Activated CD4-positive, alpha-beta T cell treated with anti-CD3 and anti-CD28 coated beads for 4 hours (primary cell): ENCODE measurements at regions not wholly inside any gene's neighbourhood (a gene's known extent, or its start where the extent isn't known, plus 50 kb on each side); places are given as distances from the start of the nearest gene placed in this dataset.

Experiments
- DNase-seq, 2 donors: peaks; one replicate each; pipeline ENCODE4 v3.0.0-alpha.2; 2020

DNA sequence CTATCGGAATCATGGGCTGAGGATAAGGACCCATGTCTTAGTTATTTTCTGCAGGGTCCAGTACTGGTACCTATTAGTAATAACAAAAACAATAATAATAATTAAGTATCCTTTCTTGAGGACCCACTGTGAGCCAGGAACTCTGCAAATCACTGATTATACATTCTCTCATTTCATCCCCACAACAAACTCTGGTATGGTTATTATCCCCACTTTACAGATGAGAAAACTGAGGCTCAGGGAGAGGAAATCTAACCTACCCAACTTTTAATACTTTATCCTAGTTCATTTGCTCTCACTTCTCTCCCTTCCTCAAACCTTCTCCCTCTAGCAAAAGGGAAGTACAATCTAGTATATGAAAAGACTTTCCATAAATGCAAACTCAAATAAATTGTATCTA lies 528.4 kb upstream of the PROK2 start:
- no peak for DNase-seq

GRCh38 chr3:72312339-72312738 lies 527.4 kb upstream of the PROK2 start:
- no peak for DNase-seq

DNA sequence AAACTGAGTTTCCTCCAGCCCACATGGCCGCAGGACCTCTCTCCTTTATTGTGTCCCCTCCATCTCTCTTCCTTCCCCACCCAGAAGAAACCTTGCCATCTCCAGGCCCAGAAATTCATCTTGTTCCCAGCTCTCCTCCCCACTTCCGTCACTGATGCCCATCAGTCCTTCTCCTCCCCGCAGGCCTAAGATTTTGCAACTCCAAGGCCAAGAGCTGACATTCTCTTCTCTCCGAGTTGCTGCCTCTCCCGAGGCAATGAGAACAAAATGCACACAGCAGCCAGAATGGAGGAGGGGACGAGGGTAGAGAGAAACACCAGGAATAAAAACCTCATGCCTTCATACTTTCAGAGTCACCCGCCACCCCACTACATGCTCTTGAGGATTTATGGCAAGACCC lies 526.5 kb upstream of the PROK2 start:
- no peak for DNase-seq

DNA sequence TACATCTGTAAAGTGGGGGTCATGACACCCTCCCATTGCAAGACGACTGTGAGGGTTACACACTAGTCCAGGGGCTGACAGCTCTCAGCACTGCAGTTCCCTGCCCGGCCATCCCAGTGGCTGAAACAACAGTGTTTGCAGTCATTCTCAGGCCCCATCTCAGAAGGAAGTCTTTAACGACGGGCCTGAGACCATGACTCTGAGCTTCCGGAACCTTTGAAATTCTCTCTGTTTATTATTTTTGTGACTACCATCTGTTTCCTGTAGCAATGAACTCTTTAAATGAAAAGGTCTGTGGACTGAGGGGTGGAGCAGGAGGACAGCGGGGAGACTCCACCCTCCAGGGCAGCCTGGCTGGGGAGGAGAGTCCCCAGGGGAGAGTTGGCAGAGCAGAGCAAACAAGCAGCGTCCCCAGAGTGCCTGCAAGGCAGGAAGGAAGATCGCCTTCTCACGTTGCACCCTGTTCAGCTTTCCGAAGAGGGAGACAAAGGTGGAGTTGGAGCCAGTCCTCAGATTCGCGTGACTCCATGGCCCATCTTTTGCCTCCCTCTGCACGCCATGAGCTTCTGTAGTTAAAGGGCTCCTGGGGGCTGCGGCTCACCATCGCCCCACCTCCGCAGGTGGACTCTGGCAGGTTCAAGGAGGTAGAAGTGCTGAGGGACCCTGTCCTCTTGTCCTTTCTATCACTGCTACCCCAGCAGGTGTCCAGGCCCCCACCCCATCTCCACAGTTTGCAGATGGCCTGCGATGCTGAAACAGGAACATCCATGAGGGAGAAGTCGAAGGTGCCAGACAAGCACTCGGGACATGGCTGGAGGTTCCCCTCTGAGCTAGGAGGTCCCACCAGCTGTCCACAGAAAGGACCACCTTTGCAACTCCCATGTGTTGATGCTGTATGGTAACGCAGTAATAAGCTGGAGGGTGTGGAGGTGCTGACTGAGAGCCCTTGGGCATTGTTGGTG lies 525.8 kb upstream of the PROK2 start:
- no peak for DNase-seq

GRCh38 chr3:72309661-72310418 lies 524.9 kb upstream of the PROK2 start:
- DNase-seq = no peak

DNA sequence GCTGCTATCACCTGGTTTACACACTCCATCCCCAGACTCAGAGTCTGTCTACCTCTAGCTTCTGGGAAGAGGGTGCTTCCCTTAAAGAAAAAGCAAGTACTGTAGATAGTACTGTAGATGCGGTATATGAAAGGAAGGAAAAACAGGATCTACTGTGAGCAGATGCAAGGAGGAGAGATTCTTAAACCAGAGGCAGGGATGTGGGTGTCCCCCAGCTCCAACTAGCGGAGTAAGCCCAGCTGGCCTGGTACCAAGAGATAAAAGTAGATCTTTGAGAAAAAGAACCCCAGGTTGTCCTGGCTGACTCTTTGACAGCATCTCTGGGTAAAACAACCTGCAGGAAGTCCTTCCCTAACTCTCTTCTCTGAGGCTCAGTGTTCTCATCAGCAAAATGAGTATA lies 523.7 kb upstream of the PROK2 start:
- no peak for DNase-seq

- no peak for DNase-seq
Measured at GRCh38 chr3:72307438-72308115, 522.6 kb upstream of the PROK2 start.

DNA sequence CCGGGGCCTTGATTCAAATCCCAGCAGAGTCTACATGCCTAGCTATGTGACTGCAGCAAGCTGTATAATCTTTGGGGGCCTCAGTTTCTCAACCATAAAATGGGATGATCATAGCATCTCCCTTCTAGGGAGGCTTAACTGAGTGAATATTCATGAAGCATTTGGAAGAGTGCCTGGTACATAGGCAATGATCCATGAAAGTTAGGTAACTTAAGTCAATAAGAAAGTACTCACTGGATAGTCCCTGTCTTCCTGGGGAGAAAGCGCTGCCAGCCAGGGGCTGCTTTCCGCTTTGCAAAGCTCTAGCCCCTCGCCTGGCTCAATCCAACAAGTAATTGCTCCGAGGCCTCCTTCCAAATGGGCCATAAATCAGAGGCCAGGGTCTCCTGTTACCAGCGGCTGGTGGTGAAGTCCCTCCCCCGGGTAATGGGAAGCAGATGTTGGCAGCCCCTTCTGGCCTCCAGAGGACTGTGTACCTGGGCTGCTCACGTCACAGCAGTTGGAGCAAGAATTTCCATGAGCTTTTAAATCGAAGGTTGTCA lies 521.9 kb upstream of the PROK2 start:
- DNase-seq = no peak

- DNase-seq = no peak
Measured at GRCh38 chr3:72303926-72304325, 519.0 kb upstream of the PROK2 start.

DNA sequence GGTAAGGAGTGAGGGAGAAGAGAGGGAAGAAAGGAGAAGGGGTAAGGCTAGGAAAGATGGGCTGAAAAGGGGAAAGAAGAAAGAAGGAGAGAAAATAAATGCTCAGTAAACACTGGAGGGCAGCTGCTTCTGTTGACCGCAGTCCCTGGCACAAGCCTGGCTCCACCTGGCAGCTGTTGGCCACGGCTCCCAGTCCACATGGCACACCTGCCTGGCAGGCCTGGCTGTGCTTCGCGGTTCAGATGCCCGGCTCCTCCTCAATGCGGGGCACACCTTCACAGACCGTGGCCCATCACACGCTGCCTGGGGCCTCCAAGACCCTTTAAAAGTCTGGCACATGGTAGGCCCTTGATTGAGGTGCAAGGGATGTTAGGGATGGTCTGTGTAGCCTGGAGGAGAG lies 516.8 kb upstream of the PROK2 start:
- DNase-seq = no peak

DNA sequence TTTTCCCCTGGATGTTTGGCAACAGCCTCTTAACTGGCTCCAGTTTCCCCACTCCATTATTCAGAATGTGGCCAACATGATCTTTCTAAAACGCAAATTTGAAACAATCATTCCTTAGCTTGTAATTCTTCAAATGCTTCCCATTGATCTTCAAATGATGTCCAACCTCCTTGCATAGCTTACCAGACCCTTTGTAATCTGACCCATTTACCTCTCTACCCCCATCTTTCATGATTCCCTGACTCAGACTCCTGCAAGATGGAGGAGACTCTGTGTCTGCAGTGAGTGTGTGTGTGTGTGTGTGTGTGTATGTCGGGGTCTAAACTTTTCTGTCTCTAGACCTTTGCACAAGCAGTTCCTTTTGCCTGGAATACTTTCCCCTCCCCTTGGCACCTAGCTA lies 515.7 kb upstream of the PROK2 start:
- no peak for DNase-seq

DNA sequence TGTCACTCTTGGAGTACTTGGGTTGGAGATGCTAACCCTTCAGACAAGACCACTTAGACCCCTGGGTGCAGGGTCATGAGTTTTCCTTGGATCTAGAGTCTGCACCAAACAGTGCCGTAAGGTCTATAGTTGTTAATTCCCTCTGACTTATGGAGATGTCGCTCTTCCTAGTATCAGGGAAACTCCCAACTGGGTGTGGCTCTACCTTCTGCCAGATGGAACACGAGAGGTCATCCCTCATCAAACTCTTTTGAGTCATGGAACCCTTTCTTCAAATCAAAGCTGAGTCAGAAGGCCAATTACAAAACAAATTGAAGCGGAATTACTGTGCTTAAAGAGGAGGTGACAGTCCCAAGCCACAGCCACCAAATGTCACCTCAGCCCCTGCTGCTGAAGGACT lies 514.9 kb upstream of the PROK2 start:
- no peak for DNase-seq

DNA sequence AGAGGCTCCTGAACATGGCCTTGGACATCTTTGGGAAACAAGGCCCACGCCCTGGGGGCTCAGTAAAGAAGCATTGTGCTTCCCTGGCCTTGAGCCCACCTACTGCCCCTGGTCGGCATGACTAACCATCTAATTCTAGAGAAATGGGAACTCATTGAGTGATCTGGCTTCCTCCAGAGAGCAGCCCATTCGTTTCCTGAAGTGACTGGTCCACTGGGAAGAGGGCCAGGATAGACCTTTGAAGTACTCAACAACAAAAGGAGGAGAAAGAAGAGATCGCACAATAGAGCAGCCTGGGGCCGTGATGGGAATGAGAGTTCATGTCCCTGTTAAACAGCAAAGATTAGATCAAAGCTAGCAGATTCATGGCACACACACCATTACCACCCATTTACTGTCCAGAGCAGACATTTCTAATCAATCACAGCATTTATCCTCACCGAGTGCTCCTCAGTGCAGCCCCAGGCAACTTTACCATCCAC lies 514.4 kb upstream of the PROK2 start:
- no peak for DNase-seq

- DNase-seq = no peak
Measured at GRCh38 chr3:72298201-72299152, 513.5 kb upstream of the PROK2 start.

- DNase-seq = no peak
Measured at GRCh38 chr3:72297481-72297880, 512.5 kb upstream of the PROK2 start.

- DNase-seq = no peak
Measured at GRCh38 chr3:72296477-72297111, 511.6 kb upstream of the PROK2 start.

DNA sequence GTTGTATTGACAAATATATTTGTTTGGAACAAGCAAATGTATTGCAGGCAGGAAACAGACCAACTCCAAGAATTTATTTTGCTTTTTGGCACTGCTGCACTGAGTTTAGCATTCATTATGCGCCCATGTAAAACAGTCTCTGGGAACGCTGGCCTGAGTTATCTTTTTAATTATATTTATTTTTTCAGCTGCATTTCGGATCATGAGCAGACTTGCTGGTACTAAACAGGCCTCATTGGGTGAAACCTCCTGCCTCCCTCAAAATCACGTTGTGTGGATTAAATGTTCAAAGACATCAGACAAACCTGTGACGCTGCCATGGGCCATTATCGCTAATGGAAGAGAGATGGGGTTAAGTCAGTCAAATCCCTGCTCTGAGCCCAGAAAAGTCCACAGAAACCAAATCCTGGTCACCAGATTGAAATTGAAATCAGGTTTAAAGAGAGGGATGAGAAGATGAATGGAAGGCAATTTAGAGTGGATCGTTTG lies 511.1 kb upstream of the PROK2 start:
- no peak for DNase-seq

DNA sequence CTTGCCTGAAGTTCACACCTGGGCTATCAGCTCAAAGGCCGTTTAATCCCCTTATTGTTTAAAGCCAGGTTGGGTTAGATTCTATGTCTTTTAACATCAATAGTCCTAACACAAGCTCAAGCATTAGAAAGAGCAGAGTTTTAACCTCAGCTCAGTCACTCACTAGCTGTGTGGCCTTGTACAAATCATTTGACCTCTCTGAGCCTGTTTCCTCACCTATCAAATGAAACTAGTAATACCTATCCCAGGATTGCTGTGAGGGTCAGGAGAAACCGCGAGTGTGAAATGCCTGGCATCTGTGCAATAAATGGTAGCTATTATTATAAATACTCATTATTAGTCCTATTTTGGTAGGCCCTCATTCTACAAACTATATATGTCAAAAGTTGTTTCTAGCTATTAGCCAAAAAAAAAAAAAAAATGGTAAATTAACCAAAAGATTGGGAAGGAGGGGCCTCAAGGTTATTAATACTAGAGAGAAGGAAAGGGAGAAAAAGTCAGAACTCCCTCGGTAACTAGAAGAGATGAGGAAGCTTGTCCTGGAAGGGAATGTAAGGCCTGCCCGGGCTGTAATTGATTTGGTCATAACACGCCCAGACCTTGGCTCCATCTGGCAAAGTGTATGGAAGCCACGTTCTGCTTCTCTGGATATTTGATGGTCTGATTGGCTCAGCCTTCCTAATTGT lies 510.5 kb upstream of the PROK2 start:
- no peak for DNase-seq

- DNase-seq = no peak
Measured at GRCh38 chr3:72290859-72291638, 506.1 kb upstream of the PROK2 start.

- DNase-seq = no peak
Measured at GRCh38 chr3:72289692-72290071, 504.7 kb upstream of the PROK2 start.
